T47D (cell line): ENCODE measurements at regions not wholly inside any gene's neighbourhood (a gene's known extent, or its start where the extent isn't known, plus 50 kb on each side); places are given as distances from the start of the nearest gene placed in this dataset.

Source experiments
- DNase-seq, 2 experiments: peaks; one replicate each; pipeline versions ENCODE4 v3.0.0 to v3.0.0-alpha.2; 2011 to 2012; ENCODE audit warnings: low read depth in 1 of 2, low spot score in 1 of 2
- JUND ChIP-seq: IDR thresholded peaks from 2 replicates; pipeline ENCODE4 v1.6.1; 2012; ENCODE audit warnings: low read depth
- in situ Hi-C: cut with HindIII; loops from 2 replicates; pipeline ENCODE4 v1.10.0; 2016; ENCODE audit warnings: low sequenced_read_pairs, low pct_unique_long_range_greater_than_20kb

DNA sequence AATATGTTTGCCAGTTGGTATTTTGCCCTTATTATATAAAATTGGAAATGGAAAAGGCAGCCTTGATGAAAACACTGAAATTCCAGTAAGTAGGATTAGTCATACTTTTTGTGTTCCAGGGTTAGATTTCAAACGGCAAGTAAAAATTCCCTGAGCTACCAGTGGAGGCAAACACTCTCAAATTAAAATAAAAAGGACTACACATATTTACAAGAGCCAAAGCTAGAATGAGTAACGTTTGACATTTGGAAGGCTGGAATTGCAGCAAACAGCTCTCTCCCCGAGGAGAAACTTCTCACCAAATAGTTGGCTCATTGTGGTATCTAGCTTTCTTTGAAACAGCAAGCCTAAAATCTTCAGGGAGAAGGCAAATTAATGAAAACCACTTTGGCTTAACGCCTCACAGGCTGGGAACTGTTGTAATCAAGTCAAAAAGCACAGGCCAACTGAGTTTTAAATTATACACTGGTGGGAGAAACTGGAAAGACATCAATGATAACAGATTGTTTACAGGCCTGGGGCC, 288.4 kb downstream of the SNX13 start:
- in situ Hi-C loops, result no loop called here
- no peak for TF ChIP-seq JUND
- no peak for DNase-seq

DNA sequence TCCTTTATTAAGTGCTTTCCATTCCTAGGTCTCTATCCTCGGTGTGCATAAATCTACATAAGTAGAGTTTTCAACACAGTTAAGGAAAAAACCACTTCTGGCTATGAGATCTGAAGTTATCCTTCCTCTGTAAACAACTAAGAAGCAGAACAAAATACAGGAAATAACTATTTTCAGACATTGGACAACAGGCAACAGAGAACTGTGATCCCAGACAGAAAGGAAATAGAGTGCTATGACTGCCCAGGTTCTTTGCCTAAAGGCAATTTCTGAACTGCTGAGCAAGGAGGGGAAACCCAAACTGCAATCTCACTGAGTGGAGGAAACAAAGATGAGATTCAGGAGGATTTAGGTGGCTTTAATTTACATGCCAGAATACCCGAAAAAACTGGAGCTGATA, 285.4 kb downstream of the SNX13 start:
- no peak for TF ChIP-seq JUND
- no peak for DNase-seq
- in situ Hi-C loops, result no loop called here

DNA sequence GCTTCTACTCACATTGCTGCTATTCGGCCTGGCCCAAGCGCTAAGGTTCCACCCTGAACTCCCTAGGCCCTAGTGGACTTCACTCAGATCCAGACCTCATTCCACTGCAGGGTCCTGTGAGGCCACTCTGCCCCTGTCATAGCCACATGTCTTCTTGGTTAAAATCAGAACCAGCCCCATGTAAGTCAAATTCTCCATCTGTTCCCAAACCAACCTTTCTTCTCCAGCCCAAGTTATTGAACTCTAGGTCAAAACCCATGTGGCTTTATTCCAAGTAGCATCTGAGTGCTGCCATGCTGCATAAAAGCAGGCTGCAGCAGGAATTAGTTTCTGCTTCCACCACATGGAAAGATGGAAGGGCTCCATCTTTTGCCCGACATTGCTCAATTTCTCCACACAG, 281.2 kb downstream of the SNX13 start:
- no peak for DNase-seq
- in situ Hi-C loops, result no loop called here
- no peak for TF ChIP-seq JUND

DNA sequence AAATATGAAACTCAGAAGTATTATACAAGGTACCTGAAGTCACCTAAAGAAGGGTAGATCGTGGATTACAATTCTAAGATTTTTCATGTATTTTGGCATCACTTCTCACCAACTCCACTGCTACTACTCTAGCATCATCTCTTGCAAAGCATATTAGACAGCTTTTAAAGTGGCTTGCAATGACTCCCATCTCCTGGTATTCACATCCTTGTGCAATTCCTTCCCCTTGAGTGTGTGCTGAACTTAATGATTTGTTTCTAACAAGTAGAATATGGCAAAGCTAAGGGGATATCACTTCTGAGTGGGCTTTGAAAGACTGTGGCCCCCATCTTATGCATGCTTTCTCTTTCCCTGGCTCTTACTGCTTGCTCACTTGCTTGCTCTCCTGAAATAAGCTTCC, 280.2 kb downstream of the SNX13 start:
- DNase-seq, result no peak
- in situ Hi-C loops, result no loop called here
- TF ChIP-seq JUND, result no peak

DNA sequence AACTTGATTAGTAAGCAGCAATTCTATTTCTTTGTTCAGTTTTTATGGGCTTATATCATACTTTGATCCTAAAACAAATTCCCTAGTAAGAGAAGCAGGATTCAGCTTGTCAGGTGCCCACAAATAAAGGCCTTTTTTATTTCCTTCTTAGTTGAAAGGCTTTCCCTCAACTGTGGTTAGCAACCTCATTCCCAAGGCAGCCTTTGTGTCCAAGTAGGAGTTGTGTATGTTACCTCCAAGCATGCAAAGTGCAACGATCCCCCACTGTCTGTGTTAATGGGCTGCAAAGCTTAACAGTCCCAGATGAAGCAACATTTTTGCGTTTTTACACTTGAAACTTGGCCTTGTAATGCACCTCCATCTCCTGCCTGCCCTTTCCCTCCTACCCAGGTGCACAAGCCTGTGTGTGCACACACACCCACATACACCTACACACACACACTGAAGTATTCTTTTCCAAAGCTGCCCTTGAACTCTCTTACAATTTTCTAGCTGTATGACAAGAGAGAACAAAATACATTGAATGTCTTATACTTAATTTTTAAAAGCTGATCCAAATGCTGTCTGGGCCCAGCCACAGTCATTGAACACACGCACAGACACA, 278.2 kb downstream of the SNX13 start:
- no peak for TF ChIP-seq JUND
- in situ Hi-C loops, result no loop called here
- no peak for DNase-seq

DNA sequence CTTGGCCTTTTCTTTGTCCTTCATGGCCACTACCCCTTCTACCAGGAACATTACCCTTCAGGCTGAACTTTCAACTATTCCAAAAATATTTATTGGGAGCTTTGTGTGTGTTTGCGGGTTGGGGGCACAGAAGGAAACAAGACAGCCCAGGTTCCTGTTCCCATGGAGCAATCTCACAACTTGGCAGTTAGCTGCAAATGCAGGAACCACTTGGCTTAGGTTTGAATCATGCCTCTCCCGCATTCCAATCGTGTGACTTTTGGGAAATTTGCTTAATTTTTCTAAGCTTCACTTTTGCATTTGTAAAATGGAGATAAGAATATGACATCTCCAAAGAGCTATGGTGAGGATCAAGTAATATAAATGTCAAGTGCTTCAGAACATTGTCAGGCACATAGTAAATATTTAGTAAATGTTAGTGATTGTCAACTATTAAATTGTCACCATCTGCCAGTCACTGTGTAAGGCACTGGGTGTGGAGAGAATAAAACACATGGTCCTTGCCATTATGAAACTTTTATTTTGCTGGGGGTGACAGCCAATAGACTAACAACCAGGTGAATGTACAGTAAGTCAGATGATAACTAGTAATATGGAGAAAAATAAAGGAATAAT, 277.1 kb downstream of the SNX13 start:
- TF ChIP-seq JUND, result no peak
- DNase-seq, result no peak
- in situ Hi-C loops, result no loop called here

DNA sequence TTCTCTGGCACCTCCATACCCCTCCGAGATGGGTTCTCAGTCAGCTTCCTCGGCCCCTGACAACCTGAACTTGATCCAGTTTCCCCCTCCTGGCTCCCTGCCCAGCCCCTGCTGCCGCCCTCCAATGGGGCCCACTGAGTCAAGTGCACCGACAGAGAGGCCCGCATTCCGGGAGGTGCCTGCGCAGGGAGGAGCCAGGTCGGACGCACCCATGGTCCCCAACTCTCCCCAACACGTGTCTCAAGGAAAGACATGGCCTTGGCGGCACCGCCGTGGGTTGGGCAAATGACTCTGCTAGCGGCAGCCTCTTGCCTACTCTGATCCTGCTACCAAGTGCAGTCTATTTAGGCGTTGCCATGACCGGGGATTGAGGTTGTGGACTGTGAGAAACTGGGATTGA, 275.3 kb downstream of the SNX13 start:
- in situ Hi-C loops, result no loop called here
- no peak for DNase-seq
- no peak for TF ChIP-seq JUND

DNA sequence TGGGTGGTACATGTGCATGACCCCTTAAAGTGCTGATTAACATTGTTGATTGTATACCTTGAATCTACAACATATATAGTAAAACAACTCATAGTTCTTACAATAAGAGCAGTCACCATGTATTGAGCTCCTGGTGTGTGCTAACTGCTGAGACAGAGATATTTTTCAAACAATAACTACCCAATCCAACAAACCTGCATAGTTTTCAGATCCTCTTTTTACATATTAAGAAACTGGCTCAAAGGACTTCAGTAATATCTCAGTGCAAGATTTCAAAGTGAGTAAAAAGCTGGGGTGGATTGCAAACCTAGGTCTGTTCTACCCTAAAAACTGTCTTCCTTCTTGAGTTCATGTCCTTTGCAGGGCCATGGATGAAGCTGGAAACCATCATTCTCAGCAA, 272.2 kb downstream of the SNX13 start:
- TF ChIP-seq JUND, result no peak
- in situ Hi-C loops, result no loop called here

DNA sequence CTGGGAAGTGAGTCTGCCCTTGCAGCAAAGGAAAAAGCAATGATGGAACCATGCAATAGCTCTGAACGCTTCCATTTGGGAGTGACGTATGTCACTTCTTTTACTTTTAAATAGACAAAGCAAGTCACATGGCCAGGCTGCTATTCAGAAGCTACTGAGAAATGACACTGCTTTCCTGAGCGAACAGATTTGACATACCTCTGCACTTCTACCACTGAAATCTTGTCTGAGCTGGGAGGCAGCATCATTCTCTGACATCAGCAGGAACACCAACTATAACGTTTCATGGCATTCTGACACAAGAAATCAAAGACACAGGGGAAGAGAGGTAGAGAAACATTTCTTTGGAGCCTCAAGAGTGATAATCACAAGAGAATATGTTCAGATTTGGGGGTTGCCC, 271.1 kb downstream of the SNX13 start:
- DNase-seq, result no peak
- no peak for TF ChIP-seq JUND
- in situ Hi-C loops, result no loop called here

More for the DNA sequence above, 272.2 kb downstream of the SNX13 start:
- no peak for DNase-seq

DNA sequence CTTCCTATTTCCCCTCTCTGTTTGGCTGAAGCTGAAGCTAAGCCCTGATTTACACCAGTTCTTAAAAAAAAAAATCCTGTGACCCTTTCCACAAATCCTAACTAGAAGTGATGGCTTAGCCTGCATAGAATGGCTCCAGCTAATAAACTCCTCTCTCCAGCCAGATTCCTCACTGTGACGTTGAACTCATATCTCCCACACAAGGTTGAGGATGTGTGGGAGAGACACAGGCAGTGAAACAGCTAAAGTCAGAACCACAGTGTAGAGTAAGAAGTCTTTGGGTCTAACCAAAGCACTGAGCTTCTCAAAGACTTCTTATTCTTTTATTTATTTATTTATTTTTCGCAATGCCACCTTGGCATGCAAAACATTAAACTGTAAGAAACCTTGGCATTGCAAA, 268.3 kb downstream of the SNX13 start:
- no peak for TF ChIP-seq JUND
- DNase-seq, result no peak
- in situ Hi-C loops, result no loop called here

DNA sequence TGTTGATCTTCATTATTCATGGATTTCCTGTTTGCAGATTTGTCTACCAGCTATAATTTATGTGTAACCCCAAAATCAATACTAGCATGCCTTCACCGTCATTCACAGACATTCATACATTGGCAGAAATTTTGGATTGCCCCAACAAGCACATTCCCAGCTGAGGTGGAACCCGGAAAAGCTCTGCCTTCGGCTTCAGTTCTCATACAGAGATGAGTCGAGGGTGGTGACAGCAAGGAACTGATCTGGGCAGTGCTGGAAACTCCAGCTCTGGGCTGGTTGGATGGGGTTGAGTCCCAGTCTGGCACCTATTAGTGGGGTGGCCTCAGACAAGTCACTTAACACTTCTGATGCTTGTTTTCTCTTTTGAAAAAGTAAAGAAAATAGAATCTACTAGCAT, 267.5 kb downstream of the SNX13 start:
- no peak for TF ChIP-seq JUND
- DNase-seq, result no peak
- in situ Hi-C loops, result no loop called here

DNA sequence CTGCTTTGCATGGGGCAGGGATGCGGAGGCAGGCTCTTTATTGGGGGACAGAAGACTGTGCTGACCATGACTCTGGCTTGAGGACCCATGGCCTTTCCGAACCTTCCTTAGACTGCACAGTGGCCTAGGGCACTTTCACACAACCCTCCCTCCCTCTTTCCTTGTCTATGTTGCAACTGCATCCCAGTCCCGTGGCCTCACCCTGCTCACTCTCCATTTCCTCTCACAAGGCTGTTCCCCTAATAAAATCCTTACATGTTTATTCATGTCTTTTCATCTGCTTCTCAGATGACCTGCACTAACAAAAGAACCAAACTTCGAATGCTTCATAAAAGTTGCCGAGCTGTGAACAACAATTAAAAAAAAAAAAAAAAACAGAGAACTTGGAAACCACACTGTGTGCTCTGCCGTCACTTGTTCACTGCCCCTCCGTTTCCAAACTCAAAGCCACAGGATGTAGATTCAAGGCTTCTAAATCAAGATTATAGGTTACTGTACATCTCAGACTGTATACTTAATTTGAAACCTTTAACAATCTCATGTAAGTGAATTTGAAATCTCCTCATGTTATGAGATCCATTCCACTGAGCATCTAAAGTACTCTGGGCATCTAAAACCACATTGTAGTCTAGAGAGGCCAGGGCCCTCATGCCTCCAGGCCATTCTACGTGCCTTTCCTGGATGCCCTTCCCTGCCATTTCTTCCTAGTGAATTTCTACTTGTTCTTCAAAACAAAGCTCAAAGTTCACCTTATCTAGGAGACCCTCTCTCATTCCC, 265.9 kb downstream of the SNX13 start:
- DNase-seq, result peak in 1 of 2 experiments; percentile 15
- TF ChIP-seq JUND, result no peak
- in situ Hi-C loops, result no loop called here

DNA sequence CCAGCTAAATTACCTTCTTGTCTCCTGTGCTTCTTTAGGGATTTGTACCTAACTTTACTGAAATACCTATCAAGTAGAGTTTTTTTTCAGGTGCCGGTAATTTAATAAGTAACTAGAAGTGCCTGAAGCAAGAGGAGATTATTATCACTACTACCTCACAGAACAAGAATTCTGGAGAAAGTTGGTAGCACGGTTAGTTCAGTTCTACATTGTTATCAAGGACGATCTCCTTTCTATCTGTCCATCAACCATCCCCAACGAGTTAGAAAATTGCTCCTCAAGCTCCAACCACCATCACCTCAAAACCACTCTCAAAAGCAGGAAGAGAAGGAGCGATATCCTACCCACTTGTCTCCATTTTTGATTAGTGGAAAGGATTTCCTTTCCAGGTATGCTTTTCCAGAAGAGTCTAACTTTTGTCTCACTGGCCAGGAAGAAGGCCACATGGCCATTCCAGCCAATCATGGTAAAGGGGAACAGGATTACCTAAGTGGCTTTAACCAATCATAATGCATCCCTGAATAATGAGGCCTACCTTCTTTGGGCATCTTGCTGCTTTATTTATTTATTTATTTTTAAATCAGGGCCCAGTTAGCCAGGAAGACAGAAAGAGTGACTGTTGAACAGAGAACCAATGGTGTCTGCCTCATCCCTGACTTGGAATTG, 265.2 kb downstream of the SNX13 start:
- DNase-seq, result peak in 1 of 2 experiments; percentile 43
- no peak for TF ChIP-seq JUND
- in situ Hi-C loops, result no loop called here
